Right lobe of liver (tissue), 4 donors: ENCODE measurements at regions not wholly inside any gene's neighbourhood (a gene's known extent, or its start where the extent isn't known, plus 50 kb on each side); places are given as distances from the start of the nearest gene placed in this dataset.

Source experiments
- CTCF ChIP-seq, 4 donors: fragments of 200-600 bp in 3 of 4; fragments of 450-650 bp in 1 of 4; IDR thresholded peaks; one replicate each; pipeline versions ENCODE4 v1.5.1 to v1.8.0; 2016 to 2022; ENCODE audit warnings: antibody characterized with exemption in 4 of 4, mild to moderate bottlenecking in 2 of 4
- POLR2A ChIP-seq: fragments of 450-650 bp; IDR thresholded peaks from one replicate; pipeline ENCODE4 v1.6.1; 2017; ENCODE audit warnings: antibody characterized with exemption, mild to moderate bottlenecking
- donor health status: DM: no; HTN: no; CAD: no.
- donor health status: DM: no; HTN: no; CAD: no.
- donor health status: DM: no; HTN: yes; CAD: no.

- TF ChIP-seq POLR2A (no peak), CTCF (IDR thresholded peaks at IDR 0.05) (no peak)
Measured at GRCh38 chr1:30123036-30123435, 600.3 kb downstream of the MATN1 start.
